OCI-LY7 (cell line): ENCODE measurements at regions not wholly inside any gene's neighbourhood (a gene's known extent, or its start where the extent isn't known, plus 50 kb on each side); places are given as distances from the start of the nearest gene placed in this dataset.

Experiments used
- BruUV-seq: library from RNA; stranded (reverse); fragments of 400-500 nt; replicated peaks from 2 replicates; lab custom pipeline; 2021; lab: Mats Ljungman, UMichigan
- CTCF ChIA-PET: fragments of 300-600 bp; sonication (Branson Sonifier 250); formaldehyde crosslinking; loops from one replicate; lab custom pipeline; 2022; ENCODE audit warnings: antibody characterized with exemption; ENCODE audit not compliant: unreplicated experiment; lab: Charles Lee
- POLR2A ChIA-PET: fragments of 300-600 bp; sonication (Branson Sonifier 250); formaldehyde crosslinking; loops from one replicate; lab custom pipeline; 2022; ENCODE audit warnings: antibody characterized with exemption; lab: Charles Lee
- DNase-seq: peaks from one replicate; pipeline ENCODE4 v3.0.0-alpha.2; 2015; ENCODE audit warnings: low spot score
- H2AFZ ChIP-seq: fragments of 200-600 bp; sonication (generic), shearing (Covaris generic); 2 replicates; pipeline ENCODE4 v1.6.1; 2014; ENCODE audit warnings: mild to moderate bottlenecking, antibody characterized with exemption, low read length, moderate library complexity
- H3K27ac ChIP-seq: fragments of 200-600 bp; sonication (generic); 2 replicates; pipeline ENCODE4 v1.5.1; 2014; ENCODE audit warnings: mixed run types, low read depth, mild to moderate bottlenecking, moderate library complexity, low read length, inconsistent platforms; ENCODE audit not compliant: poor library complexity, severe bottlenecking
- H3K36me3 ChIP-seq: fragments of 200-600 bp; sonication (generic); 2 replicates; pipeline ENCODE4 v1.6.1; 2014; ENCODE audit warnings: mild to moderate bottlenecking, antibody characterized with exemption, low read length, moderate library complexity, mixed read lengths; ENCODE audit not compliant: insufficient read depth
- H3K4me1 ChIP-seq: fragments of 200-600 bp; sonication (generic); 2 replicates; pipeline ENCODE4 v1.5.1; 2014; ENCODE audit warnings: mild to moderate bottlenecking, low read length; ENCODE audit not compliant: insufficient read depth, poor library complexity, severe bottlenecking
- H3K4me2 ChIP-seq: fragments of 200-600 bp; sonication (generic); 2 replicates; pipeline ENCODE4 v1.6.1; 2014; ENCODE audit warnings: mild to moderate bottlenecking, low read length
- H3K4me3 ChIP-seq: fragments of 200-600 bp; sonication (generic); 2 replicates; pipeline ENCODE4 v1.5.1; 2014; ENCODE audit warnings: mild to moderate bottlenecking, low read depth, low read length; ENCODE audit not compliant: poor library complexity, severe bottlenecking
- H3K79me2 ChIP-seq: fragments of 200-600 bp; sonication (generic); 2 replicates; pipeline ENCODE4 v1.6.1; 2016; ENCODE audit warnings: low read depth, mild to moderate bottlenecking, low read length, moderate library complexity, mixed read lengths; ENCODE audit not compliant: insufficient read depth
- H3K9me2 ChIP-seq: fragments of 200-600 bp; sonication (generic); 2 replicates; pipeline ENCODE4 v1.6.1; 2016; ENCODE audit warnings: mild to moderate bottlenecking, low read length, mixed read lengths; ENCODE audit not compliant: insufficient read depth
- H3K9me3 ChIP-seq: fragments of 200-600 bp; sonication (generic); 2 replicates; pipeline ENCODE4 v1.6.1; 2014; ENCODE audit warnings: mild to moderate bottlenecking, mixed run types, low read length, mixed read lengths
- H4K20me1 ChIP-seq: fragments of 200-600 bp; sonication (generic); 2 replicates; pipeline ENCODE4 v1.6.1; 2014; ENCODE audit warnings: mild to moderate bottlenecking, antibody characterized with exemption, low read length, moderate library complexity, mixed read lengths; ENCODE audit not compliant: insufficient read depth
- CTCF ChIP-seq: fragments of 200-600 bp; sonication (generic); conservative IDR thresholded peaks from 2 replicates; pipeline ENCODE4 v1.5.1; 2014; ENCODE audit warnings: mild to moderate bottlenecking, antibody characterized with exemption, low read length, moderate library complexity, mixed read lengths
- EZH2phosphoT487 ChIP-seq: fragments of 200-600 bp; sonication (generic); IDR thresholded peaks from 2 replicates; pipeline ENCODE4 v1.6.1; 2018; ENCODE audit warnings: low read depth, borderline replicate concordance, mild to moderate bottlenecking, mixed run types, antibody characterized with exemption, low read length, moderate library complexity, mixed read lengths
- intact Hi-C: fragments of 100-400 bp; cut with micrococcal nuclease; formaldehyde crosslinking; loops from one replicate; pipeline ENCODE4 v1.10.0; 2022; ENCODE audit not compliant: unreplicated experiment

DNA sequence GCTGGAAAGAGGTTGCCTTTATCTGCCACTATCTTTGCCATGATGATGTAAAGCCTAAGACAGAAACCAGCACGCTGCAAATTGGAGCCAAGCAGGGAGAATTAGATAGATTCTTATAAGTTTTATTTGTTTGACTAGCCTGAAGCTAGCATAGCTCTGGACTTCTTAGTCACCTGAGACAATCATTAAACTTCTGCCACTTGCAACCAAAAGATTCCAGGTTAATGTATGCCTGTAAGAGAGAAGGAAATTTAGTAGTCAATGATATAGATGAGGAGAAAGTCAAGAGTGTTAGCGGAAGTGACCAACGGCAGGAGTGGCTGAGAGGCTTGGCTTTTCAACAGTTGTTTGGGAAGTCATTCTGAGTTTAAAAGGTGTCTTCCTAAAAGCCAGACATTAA lies 1106.6 kb downstream of the VRK1 start:
- POLR2A ChIA-PET = no interaction called here
- BruUV-seq = no TSS peak

GRCh38 chr14:97912217-97912616 lies 1115.0 kb downstream of the VRK1 start:
- Histone ChIP-seq H3K27ac (no peak overlapping the region), H3K36me3 (no peaks in the 10 kb centered on the region), H3K79me2 (no peaks in the 10 kb centered on the region), H3K4me1 (no peaks in the 10 kb centered on the region), H4K20me1 (no peaks in the 10 kb centered on the region), H3K4me2 (no peak overlapping the region), H3K9me2 (no peaks in the 10 kb centered on the region), H2AFZ (no peak overlapping the region), H3K4me3 (no peak overlapping the region), H3K9me3 (no peaks in the 10 kb centered on the region)
- CTCF ChIA-PET = no interaction called here
- no TSS peak for BruUV-seq
- DNase-seq = no peak
- no peak for TF ChIP-seq EZH2phosphoT487
- TF ChIP-seq CTCF = no peak
- intact Hi-C loops = no loop called here
- POLR2A ChIA-PET = interaction anchor here (0.8 to 1.2 kb wide), 2 partner anchors 10 to 12 kb away, joined by 3 read pairs; no protein-coding TSS in a partner anchor

More for the DNA sequence above, 1106.6 kb downstream of the VRK1 start:
- CTCF ChIA-PET = no interaction called here
- Histone ChIP-seq H2AFZ (no peak overlapping the region), H3K79me2 (no peaks in the 10 kb centered on the region), H3K4me2 (no peak overlapping the region), H3K9me3 (no peaks in the 10 kb centered on the region), H3K36me3 (no peaks in the 10 kb centered on the region), H3K27ac (no peak overlapping the region), H4K20me1 (no peaks in the 10 kb centered on the region), H3K4me1 (no peaks in the 10 kb centered on the region), H3K4me3 (no peak overlapping the region), H3K9me2 (no peaks in the 10 kb centered on the region)
- no peak for TF ChIP-seq CTCF
- no peak for TF ChIP-seq EZH2phosphoT487
- no peak for DNase-seq
- intact Hi-C loops = no loop called here

DNA sequence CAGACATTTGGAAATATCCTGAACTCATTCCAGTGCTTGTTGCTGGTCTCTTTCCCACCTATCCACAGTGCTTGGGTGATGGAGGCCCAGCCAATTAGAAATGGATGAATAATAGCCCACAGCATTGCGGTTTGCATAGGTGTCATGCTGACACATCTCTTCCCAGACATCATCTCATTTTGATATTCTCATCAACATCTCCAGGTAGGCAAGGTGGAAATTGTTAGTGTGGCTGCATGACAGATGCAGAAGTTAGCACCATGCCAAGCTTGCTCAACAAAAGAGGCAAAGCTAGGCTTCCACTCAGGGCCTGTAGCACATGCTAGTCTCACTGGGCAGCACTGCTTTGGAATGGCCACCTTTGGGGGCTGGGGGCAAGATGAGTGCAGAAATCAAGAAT lies 1118.9 kb downstream of the VRK1 start:
- Histone ChIP-seq H3K79me2 (no peaks in the 10 kb centered on the region), H3K9me3 (no peaks in the 10 kb centered on the region), H3K4me1 (no peaks in the 10 kb centered on the region), H3K27ac (no peak overlapping the region), H3K36me3 (no peaks in the 10 kb centered on the region), H3K4me2 (no peak overlapping the region), H3K9me2 (no peaks in the 10 kb centered on the region), H2AFZ (no peak overlapping the region), H4K20me1 (no peaks in the 10 kb centered on the region), H3K4me3 (no peak overlapping the region)
- POLR2A ChIA-PET = no interaction called here
- DNase-seq = no peak
- intact Hi-C loops = no loop called here
- TF ChIP-seq EZH2phosphoT487 (no peak), CTCF (no peak)
- CTCF ChIA-PET = no interaction called here
- BruUV-seq = no TSS peak
